Ovary (tissue), 3 donors: ENCODE measurements at regions not wholly inside any gene's neighbourhood (a gene's known extent, or its start where the extent isn't known, plus 50 kb on each side); places are given as distances from the start of the nearest gene placed in this dataset.

Experiments
- CTCF ChIP-seq, 3 donors: fragments of 450-650 bp in 2 of 3; fragments of 200-600 bp in 1 of 3; IDR thresholded peaks; one replicate each; pipeline versions ENCODE4 v1.5.1 to v1.8.0; 2016 to 2022; ENCODE audit warnings: antibody characterized with exemption in 3 of 3, mild to moderate bottlenecking in 1 of 3
- EP300 ChIP-seq: sonication (generic); formaldehyde crosslinking; IDR thresholded peaks from one replicate; pipeline ENCODE4 v1.6.1; 2017; ENCODE audit warnings: antibody characterized with exemption
- donor health status: DM: no; HTN: no; CAD: no.

DNA sequence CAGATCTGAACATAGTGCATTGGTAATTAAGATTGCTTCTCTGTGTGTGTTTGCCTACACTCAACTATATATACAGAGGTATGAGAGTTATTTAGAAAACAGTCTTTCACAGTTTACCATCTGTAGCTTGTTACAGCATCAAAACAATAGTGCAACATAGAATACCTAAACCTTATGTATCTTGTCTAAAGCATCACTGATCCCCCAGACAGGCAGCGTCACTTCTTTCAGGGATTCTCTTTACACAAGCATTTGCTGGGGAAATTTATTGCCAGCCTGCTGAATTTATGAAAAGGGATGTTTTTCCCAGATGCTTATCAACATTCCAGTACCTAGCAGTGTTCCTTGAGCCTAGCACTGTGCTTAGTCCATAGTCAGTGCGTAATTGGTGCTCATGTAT lies 195.8 kb upstream of the COL8A1 start:
- TF ChIP-seq CTCF (IDR thresholded peaks at IDR 0.05) (no peak), EP300 (no peak)
